Naive thymus-derived CD4-positive, alpha-beta T cell (primary cell): ENCODE measurements at regions not wholly inside any gene's neighbourhood (a gene's known extent, or its start where the extent isn't known, plus 50 kb on each side); places are given as distances from the start of the nearest gene placed in this dataset.
A peak's percentile ranks its signal among the peaks of the same experiment; 100 is the strongest.

Experiments
- ATAC-seq: fragments of 150-1000 bp; cut with Tn5 transposase; 2 replicates; pipeline ENCODE4 v1.10.0; 2021; ENCODE audit warnings: mild to moderate bottlenecking, moderate library complexity
- CTCF ChIA-PET: fragments of 350-600 bp; sonication (Branson Sonifier 250); formaldehyde crosslinking; loops from one replicate; lab custom pipeline; 2021; ENCODE audit warnings: antibody characterized with exemption; lab: Charles Lee
- POLR2A ChIA-PET: fragments of 350-600 bp; sonication (Branson Sonifier 250); formaldehyde crosslinking; loops from one replicate; lab custom pipeline; 2021; ENCODE audit warnings: antibody characterized with exemption, inconsistent platforms; lab: Charles Lee
- DNase-seq, 9 donors: peaks; one replicate each; pipeline versions ENCODE4 v3.0.0 to v3.0.0-alpha.2; 2020 to 2022; ENCODE audit warnings: mixed read lengths in 1 of 9
- H3K27ac ChIP-seq: one replicate; pipeline ENCODE4 v1.7.0; 2013; ENCODE audit warnings: mild to moderate bottlenecking, low read depth, low read length, moderate library complexity
- H3K27me3 ChIP-seq, 2 donors: one replicate each; pipeline ENCODE4 v1.7.0; 2013; ENCODE audit warnings: low read length in 2 of 2, mild to moderate bottlenecking in 2 of 2, moderate library complexity in 2 of 2; ENCODE audit not compliant: control insufficient read depth in 2 of 2, insufficient read depth in 2 of 2
- H3K36me3 ChIP-seq, 3 experiments: 1 replicate in 2 of 3; 2 replicates in 1 of 3; pipeline ENCODE4 v1.7.0; 2013; ENCODE audit warnings: low read length in 3 of 3, mild to moderate bottlenecking in 3 of 3, moderate library complexity in 1 of 3; ENCODE audit not compliant: insufficient read depth in 3 of 3, control insufficient read depth in 2 of 3
- H3K4me1 ChIP-seq, 2 donors: one replicate each; pipeline ENCODE4 v1.7.0; 2013; ENCODE audit warnings: low read length in 2 of 2, mild to moderate bottlenecking in 2 of 2, moderate library complexity in 1 of 2; ENCODE audit not compliant: control insufficient read depth in 2 of 2, insufficient read depth in 2 of 2
- H3K4me3 ChIP-seq: 2 replicates; pipeline ENCODE4 v1.7.0; 2013; ENCODE audit warnings: mild to moderate bottlenecking, low read length
- H3K9me3 ChIP-seq, 3 experiments: 1 replicate in 2 of 3; 2 replicates in 1 of 3; pipeline ENCODE4 v1.7.0; 2013; ENCODE audit warnings: low read length in 3 of 3; ENCODE audit not compliant: control insufficient read depth in 2 of 3
- H3K27ac Mint-ChIP-seq, 9 donors: one replicate each; pipeline ENCODE4 v1.8.0; 2020 to 2022; ENCODE audit warnings: mixed read lengths in 9 of 9, mild to moderate bottlenecking in 8 of 9, moderate library complexity in 5 of 9, inconsistent platforms in 2 of 9
- H3K27me3 Mint-ChIP-seq, 5 donors: one replicate each; pipeline ENCODE4 v1.8.0; 2021 to 2022; ENCODE audit warnings: mixed read lengths in 5 of 5, mild to moderate bottlenecking in 1 of 5
- H3K36me3 Mint-ChIP-seq, 5 donors: one replicate each; pipeline ENCODE4 v1.8.0; 2020 to 2022; ENCODE audit warnings: mixed read lengths in 5 of 5, mild to moderate bottlenecking in 3 of 5, inconsistent platforms in 1 of 5
- H3K4me1 Mint-ChIP-seq, 7 donors: one replicate each; pipeline ENCODE4 v1.8.0; 2020 to 2022; ENCODE audit warnings: mixed read lengths in 7 of 7, mild to moderate bottlenecking in 3 of 7, inconsistent platforms in 1 of 7
- H3K4me3 Mint-ChIP-seq, 10 donors: one replicate each; pipeline ENCODE4 v1.8.0; 2020 to 2022; ENCODE audit warnings: mild to moderate bottlenecking in 10 of 10, mixed read lengths in 10 of 10, moderate library complexity in 6 of 10, inconsistent platforms in 2 of 10
- H3K9me3 Mint-ChIP-seq, 11 donors: one replicate each; pipeline ENCODE4 v1.8.0; 2020 to 2022; ENCODE audit warnings: mixed read lengths in 11 of 11, mild to moderate bottlenecking in 4 of 11, inconsistent platforms in 1 of 11, moderate library complexity in 1 of 11
- intact Hi-C, 2 donors: fragments of 100-400 bp; cut with micrococcal nuclease; formaldehyde crosslinking; loops; one replicate each; pipeline ENCODE4 v1.15.1; 2023

GRCh38 chr14:106509176-106509575 lies 982.8 kb downstream of the TMEM121 start:
- Mint-ChIP-seq H3K27ac (peak overlapping the region in 8 of 9 donors; percentile 90 to 98 (median 96)), H3K4me3 (peak overlapping the region in 9 of 10 donors; percentile 46 to 90 (median 77)), H3K4me1 (peaks cover 43 to 99% (median 92%) of the 10 kb centered on the region in 7 donors), H3K27me3 (peaks cover 0 to 35% (median 0%) of the 10 kb centered on the region in 5 donors), H3K36me3 (peaks cover 0 to 4% (median 0%) of the 10 kb centered on the region in 5 donors), H3K9me3 (no peaks in the 10 kb centered on the region)
- DNase-seq (no peak), ATAC-seq (no peak)
- no peaks in the 10 kb centered on the region for H3K27me3 ChIP-seq
- intact Hi-C loops, result no loop called here
- H3K4me1 ChIP-seq, result peaks cover 53 to 81% of the 10 kb centered on the region in 2 donors
- no peaks in the 10 kb centered on the region for H3K9me3 ChIP-seq
- CTCF ChIA-PET, result interaction anchor here (1.0 to 4.9 kb wide), 8 partner anchors 9 to 88 kb away, joined by 3 to 46 read pairs (median 5); no protein-coding TSS in a partner anchor
- no peak overlapping the region for H3K27ac ChIP-seq
- no peaks in the 10 kb centered on the region for H3K36me3 ChIP-seq
- no peak overlapping the region for H3K4me3 ChIP-seq
- POLR2A ChIA-PET, result interaction anchor here (1.5 kb wide), 1 partner anchor 45 kb away, joined by 4 read pairs; no protein-coding TSS in a partner anchor

GRCh38 chr14:106509807-106510206 lies 983.4 kb downstream of the TMEM121 start:
- peaks cover 53 to 81% of the 10 kb centered on the region in 2 donors for H3K4me1 ChIP-seq
- DNase-seq (no peak), ATAC-seq (no peak)
- Mint-ChIP-seq H3K4me3 (peak overlapping the region in 3 of 10 donors; percentile 18 to 88 (median 77)), H3K27me3 (peaks cover 0 to 37% (median 0%) of the 10 kb centered on the region in 5 donors), H3K9me3 (no peaks in the 10 kb centered on the region), H3K4me1 (peaks cover 43 to 96% (median 89%) of the 10 kb centered on the region in 7 donors), H3K36me3 (peaks cover 0 to 4% (median 0%) of the 10 kb centered on the region in 5 donors), H3K27ac (peak overlapping the region in 8 of 9 donors; percentile 90 to 98 (median 95))
- ChIA-PET CTCF (interaction anchor here (0.5 to 4.9 kb wide), 9 partner anchors 8 to 91 kb away, joined by 3 to 46 read pairs (median 5); no protein-coding TSS in a partner anchor), POLR2A (interaction anchor here (1.6 kb wide), 1 partner anchor 40 kb away, joined by 8 read pairs; no protein-coding TSS in a partner anchor)
- H3K9me3 ChIP-seq, result no peaks in the 10 kb centered on the region
- H3K4me3 ChIP-seq, result no peak overlapping the region
- H3K27me3 ChIP-seq, result no peaks in the 10 kb centered on the region
- H3K27ac ChIP-seq, result no peak overlapping the region
- intact Hi-C loops, result loop anchor here (2.0 to 10.0 kb wide), 3 partner anchors 15 to 235 kb away; no protein-coding TSS in a partner anchor
- no peaks in the 10 kb centered on the region for H3K36me3 ChIP-seq

GRCh38 chr14:106511006-106511799 lies 984.8 kb downstream of the TMEM121 start:
- Histone ChIP-seq H3K4me3 (peak overlapping the region; percentile 12), H3K27me3 (no peaks in the 10 kb centered on the region), H3K36me3 (no peaks in the 10 kb centered on the region), H3K4me1 (peaks cover 44 to 71% of the 10 kb centered on the region in 2 donors), H3K27ac (peak overlapping the region; percentile 70), H3K9me3 (no peaks in the 10 kb centered on the region)
- peaks cover 0 to 4% (median 0%) of the 10 kb centered on the region in 5 donors for H3K36me3 Mint-ChIP-seq
- H3K4me3 Mint-ChIP-seq, result peak overlapping the region; percentile 52 to 88 (median 74)
- ChIA-PET CTCF (interaction anchor here (0.6 to 1.7 kb wide), 8 partner anchors 33 to 203 kb away, joined by 3 to 7 read pairs (median 4); no protein-coding TSS in a partner anchor), POLR2A (interaction anchor here (0.9 to 1.6 kb wide), 4 partner anchors 14 to 41 kb away, joined by 3 to 8 read pairs (median 4); no protein-coding TSS in a partner anchor)
- peaks cover 0 to 44% (median 0%) of the 10 kb centered on the region in 5 donors for H3K27me3 Mint-ChIP-seq
- ATAC-seq (peak; percentile 79), DNase-seq (peak; percentile 36 to 83 (median 74))
- intact Hi-C loops, result loop anchor here (1.0 to 10.0 kb wide), 4 partner anchors 16 to 236 kb away; no protein-coding TSS in a partner anchor
- peak overlapping the region; percentile 85 to 100 (median 95) for H3K27ac Mint-ChIP-seq
- H3K4me1 Mint-ChIP-seq, result peaks cover 40 to 91% (median 79%) of the 10 kb centered on the region in 7 donors
- H3K9me3 Mint-ChIP-seq, result no peaks in the 10 kb centered on the region

DNA sequence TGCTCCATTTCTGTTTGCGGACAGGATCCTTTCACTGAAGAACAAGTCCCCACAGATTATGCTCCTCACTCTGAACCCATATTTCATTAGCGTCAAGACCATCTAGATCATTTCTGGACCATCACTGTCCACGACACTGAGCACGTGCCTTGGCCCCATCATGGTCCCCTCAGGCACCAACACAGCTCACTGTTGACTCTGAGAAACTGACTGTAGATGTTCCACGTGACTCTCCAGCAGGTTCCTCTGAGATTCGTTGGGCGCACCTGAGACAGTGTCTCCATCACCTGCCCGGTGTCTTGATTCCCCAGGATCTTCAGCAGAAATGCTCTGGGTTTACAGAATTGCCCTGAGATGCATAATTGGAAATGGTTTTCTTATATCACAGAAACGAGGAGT lies 985.4 kb downstream of the TMEM121 start:
- peak overlapping the region; percentile 70 for H3K27ac ChIP-seq
- Mint-ChIP-seq H3K4me3 (peak overlapping the region; percentile 52 to 88 (median 74)), H3K9me3 (no peaks in the 10 kb centered on the region), H3K27ac (peak overlapping the region; percentile 85 to 100 (median 95)), H3K36me3 (peaks cover 0 to 4% (median 0%) of the 10 kb centered on the region in 5 donors), H3K4me1 (peaks cover 36 to 89% (median 73%) of the 10 kb centered on the region in 7 donors), H3K27me3 (peaks cover 0 to 48% (median 0%) of the 10 kb centered on the region in 5 donors)
- intact Hi-C loops, result loop anchor here (1.0 to 10.0 kb wide), 5 partner anchors 17 to 237 kb away; no protein-coding TSS in a partner anchor
- no peaks in the 10 kb centered on the region for H3K27me3 ChIP-seq
- ChIA-PET POLR2A (interaction anchor here (1.4 to 1.6 kb wide), 2 partner anchors 14 to 42 kb away, joined by 5 to 8 read pairs; no protein-coding TSS in a partner anchor), CTCF (interaction anchor here (1.1 to 1.5 kb wide), 3 partner anchors 46 to 51 kb away, joined by 4 to 5 read pairs (median 4); no protein-coding TSS in a partner anchor)
- no peak for DNase-seq
- no peak for ATAC-seq
- no peaks in the 10 kb centered on the region for H3K9me3 ChIP-seq
- no peaks in the 10 kb centered on the region for H3K36me3 ChIP-seq
- H3K4me1 ChIP-seq, result peaks cover 39 to 66% of the 10 kb centered on the region in 2 donors
- H3K4me3 ChIP-seq, result peak overlapping the region; percentile 12

- Histone ChIP-seq H3K27ac (peak overlapping the region; percentile 70), H3K27me3 (no peaks in the 10 kb centered on the region), H3K9me3 (no peaks in the 10 kb centered on the region), H3K4me3 (no peak overlapping the region), H3K4me1 (peaks cover 34 to 60% of the 10 kb centered on the region in 2 donors), H3K36me3 (no peaks in the 10 kb centered on the region)
- POLR2A ChIA-PET, result no interaction called here
- Mint-ChIP-seq H3K36me3 (peaks cover 0 to 2% (median 0%) of the 10 kb centered on the region in 5 donors), H3K27me3 (peaks cover 0 to 53% (median 0%) of the 10 kb centered on the region in 5 donors), H3K9me3 (no peaks in the 10 kb centered on the region), H3K4me3 (peak overlapping the region in 8 of 10 donors; percentile 0 to 77 (median 38)), H3K4me1 (peaks cover 35 to 91% (median 73%) of the 10 kb centered on the region in 7 donors), H3K27ac (peak overlapping the region in 8 of 9 donors; percentile 90 to 100 (median 96))
- intact Hi-C loops, result loop anchor here in 1 of 2 donors (10.0 kb wide), 1 partner anchor 239 kb away; no protein-coding TSS in a partner anchor
- DNase-seq, result no peak
- ATAC-seq, result no peak
- CTCF ChIA-PET, result interaction anchor here (3.2 kb wide), 1 partner anchor 53 kb away, joined by 10 read pairs; no protein-coding TSS in a partner anchor
Observed at GRCh38 chr14:106513302-106513701, 986.9 kb downstream of the TMEM121 start.
